Activated T-cell treated with anti-CD3 and anti-CD28 coated beads, Interleukin-2, amount 50 U/mL, for 24 hours (primary cell): ENCODE measurements at regions not wholly inside any gene's neighbourhood (a gene's known extent, or its start where the extent isn't known, plus 50 kb on each side); places are given as distances from the start of the nearest gene placed in this dataset.

ENCODE experiments used
- DNase-seq: peaks from one replicate; pipeline ENCODE4 v3.0.0-alpha.2; 2020
- H3K27ac Mint-ChIP-seq: 2 replicates; pipeline ENCODE4 v1.8.0; 2020; ENCODE audit warnings: mild to moderate bottlenecking, mixed read lengths
- H3K27me3 Mint-ChIP-seq: 2 replicates; pipeline ENCODE4 v1.8.0; 2020; ENCODE audit warnings: mixed read lengths
- H3K36me3 Mint-ChIP-seq: 2 replicates; pipeline ENCODE4 v1.8.0; 2020; ENCODE audit warnings: low read depth, mixed read lengths
- H3K4me1 Mint-ChIP-seq: 2 replicates; pipeline ENCODE4 v1.8.0; 2020; ENCODE audit warnings: low read depth, mixed read lengths
- H3K4me3 Mint-ChIP-seq: 2 replicates; pipeline ENCODE4 v1.8.0; 2020; ENCODE audit warnings: mild to moderate bottlenecking, moderate library complexity, mixed read lengths
- H3K9me3 Mint-ChIP-seq: 2 replicates; pipeline ENCODE4 v1.8.0; 2020; ENCODE audit warnings: mixed read lengths

DNA sequence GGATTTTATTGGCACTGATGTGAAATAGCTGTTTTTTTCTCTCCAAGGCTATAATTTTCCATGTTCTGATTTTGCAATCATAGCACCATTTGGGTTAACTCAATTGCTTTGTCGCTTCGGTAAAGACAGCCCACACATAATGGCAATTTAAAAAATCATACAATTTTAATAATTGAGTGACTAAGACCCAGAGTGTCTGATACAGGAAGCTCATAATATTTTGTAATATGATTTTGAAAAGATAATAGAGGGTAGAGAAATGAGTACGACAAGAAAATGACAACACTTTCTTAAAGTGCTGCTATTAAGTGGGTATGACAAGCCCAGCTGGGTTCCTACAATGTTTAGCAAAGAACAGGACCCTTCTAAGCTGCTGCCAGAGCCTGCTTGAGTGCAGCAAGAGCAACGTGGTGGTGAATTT, 439.1 kb downstream of the METTL15 start:
- no peaks in the 10 kb centered on the region for H3K27me3 Mint-ChIP-seq
- peaks cover 2% of the 10 kb centered on the region for H3K9me3 Mint-ChIP-seq
- H3K4me3 Mint-ChIP-seq = no peak overlapping the region
- H3K27ac Mint-ChIP-seq = no peak overlapping the region
- no peaks in the 10 kb centered on the region for H3K4me1 Mint-ChIP-seq
- no peak for DNase-seq
- no peaks in the 10 kb centered on the region for H3K36me3 Mint-ChIP-seq

DNA sequence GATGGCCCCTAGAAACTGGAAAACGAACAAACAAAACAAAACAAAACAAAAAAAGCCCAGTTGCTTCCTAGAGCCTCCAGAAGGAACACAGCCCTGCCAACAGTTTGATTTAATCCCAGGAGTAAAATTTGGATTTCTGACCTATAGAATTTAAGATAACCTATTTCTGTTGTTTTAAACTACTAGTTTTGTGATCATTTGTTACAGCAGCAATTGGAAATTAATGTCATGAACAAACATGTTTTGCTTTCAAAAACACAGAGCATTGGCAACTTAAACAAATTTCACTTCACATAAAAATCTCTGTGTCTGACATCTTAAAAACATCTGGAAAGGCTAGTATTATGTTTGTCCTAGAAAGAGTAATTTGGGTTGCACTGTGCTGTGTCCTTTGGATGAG, 437.3 kb downstream of the METTL15 start:
- H3K4me1 Mint-ChIP-seq = no peaks in the 10 kb centered on the region
- DNase-seq = no peak
- no peaks in the 10 kb centered on the region for H3K27me3 Mint-ChIP-seq
- H3K36me3 Mint-ChIP-seq = no peaks in the 10 kb centered on the region
- no peak overlapping the region for H3K4me3 Mint-ChIP-seq
- H3K9me3 Mint-ChIP-seq = peaks cover 2% of the 10 kb centered on the region
- H3K27ac Mint-ChIP-seq = no peak overlapping the region

DNA sequence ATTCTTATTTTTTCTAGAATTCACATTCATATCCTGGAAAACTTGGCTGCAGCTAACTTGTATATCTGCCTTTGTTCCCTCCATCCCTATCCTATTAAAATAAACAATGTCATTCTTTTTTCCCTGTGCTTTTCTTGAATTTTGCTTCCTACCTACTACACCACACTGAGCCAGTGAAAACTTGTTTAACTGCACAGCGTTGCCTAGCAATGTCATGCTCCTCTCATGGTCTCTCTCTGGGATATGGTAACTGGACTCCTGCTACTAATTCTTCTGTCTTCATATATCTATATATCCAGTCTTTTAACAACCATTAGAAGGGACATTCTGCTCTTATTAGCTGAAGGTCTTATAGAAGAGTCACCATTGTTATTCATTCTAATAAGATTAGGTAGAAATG, 434.4 kb downstream of the METTL15 start:
- no peaks in the 10 kb centered on the region for H3K4me1 Mint-ChIP-seq
- H3K27ac Mint-ChIP-seq = no peak overlapping the region

DNA sequence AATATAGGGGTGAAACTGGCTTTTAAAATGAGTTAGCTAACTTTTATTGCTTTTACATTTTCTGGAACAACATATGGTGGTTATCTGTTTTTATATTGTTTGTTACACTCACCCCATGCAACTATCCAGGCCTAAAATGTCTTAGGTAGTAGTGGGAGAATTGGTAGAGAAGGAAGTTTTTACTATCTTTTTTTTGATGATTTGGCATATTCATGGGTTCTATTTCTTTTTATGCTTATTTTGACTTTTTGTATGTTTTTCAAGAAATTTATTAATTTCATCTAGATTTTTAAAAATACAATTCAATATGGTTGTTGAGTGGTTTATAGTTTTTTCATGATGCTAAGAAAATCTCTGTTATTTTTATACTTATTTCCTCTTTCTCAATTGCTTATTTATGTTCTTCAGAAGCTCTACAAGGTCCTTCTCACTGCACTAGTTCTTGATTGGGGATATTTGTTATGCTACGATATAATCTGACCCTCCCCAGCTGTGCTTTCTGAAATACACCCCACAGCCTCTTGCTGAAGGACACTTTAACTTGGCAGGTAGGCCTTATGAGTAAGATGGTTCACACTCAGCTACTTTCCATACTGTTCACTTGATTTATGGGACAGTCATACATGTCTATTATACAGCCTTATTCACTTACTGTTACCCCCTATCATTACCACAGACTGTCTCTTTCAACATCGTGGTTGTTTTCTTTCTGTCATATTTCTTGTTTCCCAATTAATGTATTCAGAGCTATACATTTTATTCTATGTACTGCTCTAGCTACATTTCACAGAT, 431.2 kb downstream of the METTL15 start:
- DNase-seq = no peak
- Mint-ChIP-seq H3K4me3 (no peak overlapping the region), H3K9me3 (no peaks in the 10 kb centered on the region), H3K27me3 (no peaks in the 10 kb centered on the region), H3K36me3 (no peaks in the 10 kb centered on the region), H3K4me1 (no peaks in the 10 kb centered on the region), H3K27ac (no peak overlapping the region)

More for the DNA sequence above, 434.4 kb downstream of the METTL15 start:
- Mint-ChIP-seq H3K9me3 (peaks cover 2% of the 10 kb centered on the region), H3K27me3 (no peaks in the 10 kb centered on the region), H3K4me3 (no peak overlapping the region), H3K36me3 (no peaks in the 10 kb centered on the region)
- no peak for DNase-seq

DNA sequence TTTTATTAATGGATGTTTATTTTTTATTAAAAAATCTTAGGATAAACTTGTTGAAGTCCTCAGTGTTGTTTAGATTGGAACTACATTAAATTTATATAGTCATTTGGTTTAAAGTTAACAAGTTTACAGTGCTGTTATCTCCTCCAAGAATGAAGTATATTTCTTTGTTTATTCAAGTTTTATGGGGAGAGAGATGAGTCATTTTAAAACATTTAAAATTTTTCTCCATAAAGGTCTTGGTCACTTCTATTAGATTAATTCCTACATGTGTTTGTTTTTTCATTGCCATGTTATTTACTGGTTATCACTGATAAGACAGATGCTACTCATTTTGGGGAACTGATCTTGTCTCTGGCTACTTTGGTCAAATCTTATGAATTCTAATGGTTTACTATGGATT, 429.6 kb downstream of the METTL15 start:
- no peaks in the 10 kb centered on the region for H3K4me1 Mint-ChIP-seq
- H3K9me3 Mint-ChIP-seq = no peaks in the 10 kb centered on the region
- DNase-seq = no peak
- no peaks in the 10 kb centered on the region for H3K36me3 Mint-ChIP-seq
- H3K4me3 Mint-ChIP-seq = no peak overlapping the region
- no peak overlapping the region for H3K27ac Mint-ChIP-seq
- no peaks in the 10 kb centered on the region for H3K27me3 Mint-ChIP-seq

DNA sequence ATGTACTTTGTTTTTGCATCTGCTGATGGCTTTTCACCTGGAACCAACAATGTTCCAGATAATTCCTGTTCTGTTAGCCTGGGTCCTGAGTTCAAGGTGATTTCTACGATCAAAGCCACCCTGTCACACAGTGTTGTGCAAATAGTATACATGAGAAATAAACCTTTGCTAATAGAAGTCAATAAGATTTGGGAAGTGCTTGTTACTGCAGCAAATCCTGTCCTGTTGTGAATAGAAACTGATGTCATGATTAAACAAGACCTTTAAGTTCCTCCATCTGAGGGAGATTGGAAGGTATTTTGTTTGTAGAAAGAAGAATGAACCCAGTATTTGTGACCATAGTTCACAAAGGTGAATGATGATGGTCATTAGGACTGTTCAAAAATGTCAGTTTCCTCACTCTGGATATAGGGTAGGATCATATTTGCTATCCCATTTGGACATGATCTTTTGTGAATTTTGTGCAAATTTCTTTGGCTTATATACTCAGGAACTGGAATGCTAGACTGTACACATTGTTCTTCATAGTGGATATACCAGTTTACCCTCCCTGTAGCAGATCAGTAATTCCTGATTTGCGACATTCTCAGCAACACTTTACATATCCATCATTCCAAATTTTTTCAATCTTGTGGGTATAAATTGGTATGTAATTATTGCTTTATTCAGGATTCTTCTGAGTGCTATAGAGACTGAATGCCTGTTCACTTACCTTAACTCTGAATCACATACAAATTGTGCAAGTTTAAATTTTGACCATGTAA, 428.5 kb downstream of the METTL15 start:
- Mint-ChIP-seq H3K4me3 (no peak overlapping the region), H3K4me1 (no peaks in the 10 kb centered on the region), H3K36me3 (no peaks in the 10 kb centered on the region), H3K27me3 (no peaks in the 10 kb centered on the region), H3K9me3 (no peaks in the 10 kb centered on the region), H3K27ac (no peak overlapping the region)
- no peak for DNase-seq

DNA sequence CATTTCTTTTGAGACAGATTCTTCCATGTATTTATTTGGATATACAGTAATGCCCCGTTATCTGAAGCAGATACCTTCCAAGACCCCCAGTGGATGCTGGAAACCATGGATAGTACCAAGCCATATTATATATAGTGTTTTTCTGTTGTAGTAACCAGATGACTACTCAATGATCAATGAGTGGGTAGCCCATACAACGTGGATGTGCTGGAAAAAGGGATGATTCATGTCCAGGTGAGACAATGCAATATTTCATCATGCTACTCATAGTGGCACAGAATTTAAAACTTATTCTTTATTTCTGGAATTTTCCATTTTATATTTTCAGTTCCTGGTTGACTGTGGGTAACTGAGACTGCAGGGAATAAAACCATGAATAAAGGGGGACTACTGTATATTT, 427.5 kb downstream of the METTL15 start:
- no peaks in the 10 kb centered on the region for H3K27me3 Mint-ChIP-seq
- H3K4me3 Mint-ChIP-seq = no peak overlapping the region
- no peaks in the 10 kb centered on the region for H3K9me3 Mint-ChIP-seq
- H3K27ac Mint-ChIP-seq = no peak overlapping the region
- no peaks in the 10 kb centered on the region for H3K4me1 Mint-ChIP-seq
- no peak for DNase-seq
- H3K36me3 Mint-ChIP-seq = no peaks in the 10 kb centered on the region

DNA sequence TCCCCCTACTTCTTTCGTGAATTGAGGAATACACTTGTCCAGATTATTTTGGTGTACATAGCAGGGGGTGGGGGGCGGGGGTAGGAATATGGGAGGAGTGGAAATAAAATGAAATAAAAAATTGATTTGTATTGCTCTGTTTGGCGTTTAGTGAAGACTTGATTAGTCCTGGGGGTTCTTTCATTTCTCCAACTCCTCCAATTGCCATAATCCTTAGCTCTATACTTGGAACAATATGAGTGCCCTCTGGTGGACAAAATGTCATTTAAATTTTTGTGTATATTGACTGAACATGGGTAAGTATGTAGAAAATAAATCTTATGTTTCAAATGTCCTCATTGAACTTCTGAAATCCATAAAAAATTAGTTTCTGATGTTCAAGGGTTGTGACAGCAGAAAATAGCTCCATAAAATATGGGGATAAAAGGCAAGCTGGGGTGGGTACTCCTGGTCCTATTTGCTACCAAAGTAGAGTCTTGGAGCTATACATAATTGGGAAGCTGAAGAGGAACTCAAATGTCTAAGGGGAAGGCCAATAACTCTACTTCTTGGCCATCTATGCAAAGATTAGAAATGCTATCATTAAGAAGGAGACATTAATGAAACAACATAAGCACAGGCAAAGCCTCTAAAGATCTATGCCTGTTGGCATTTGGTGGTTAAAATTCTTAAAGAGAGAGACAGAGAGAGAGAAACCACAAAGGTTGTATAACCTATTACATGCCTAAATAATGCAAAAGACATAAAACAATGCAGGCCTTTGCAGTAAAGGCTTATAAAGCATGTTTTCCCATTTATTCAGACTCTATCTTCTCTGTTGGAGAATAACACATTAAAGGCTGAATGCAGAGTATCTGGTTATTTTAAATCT, 421.6 kb downstream of the METTL15 start:
- Mint-ChIP-seq H3K27ac (no peak overlapping the region), H3K4me3 (no peak overlapping the region), H3K9me3 (peaks cover 13% of the 10 kb centered on the region), H3K36me3 (peaks cover 4% of the 10 kb centered on the region), H3K27me3 (no peaks in the 10 kb centered on the region), H3K4me1 (no peaks in the 10 kb centered on the region)
- no peak for DNase-seq

DNA sequence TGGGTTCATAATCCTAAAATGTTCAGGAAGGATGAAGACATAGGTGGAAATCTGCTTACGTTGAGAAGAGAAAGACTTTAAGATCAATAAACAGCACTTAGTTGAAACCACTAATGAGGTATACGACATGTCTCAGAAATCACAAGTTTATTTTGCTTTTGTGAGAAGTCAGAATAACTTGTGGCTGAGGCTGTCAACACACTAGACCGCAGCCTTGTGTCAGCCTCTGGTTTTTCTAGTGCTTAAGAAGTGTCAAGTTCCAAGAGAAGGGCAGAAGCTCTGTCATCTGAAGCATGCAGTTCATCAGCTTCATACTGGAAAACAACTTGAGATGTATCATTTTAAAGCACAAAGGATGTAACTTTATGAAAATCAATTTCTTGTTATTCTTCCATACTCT, 420.9 kb downstream of the METTL15 start:
- H3K36me3 Mint-ChIP-seq = peaks cover 4% of the 10 kb centered on the region
- no peaks in the 10 kb centered on the region for H3K4me1 Mint-ChIP-seq

DNA sequence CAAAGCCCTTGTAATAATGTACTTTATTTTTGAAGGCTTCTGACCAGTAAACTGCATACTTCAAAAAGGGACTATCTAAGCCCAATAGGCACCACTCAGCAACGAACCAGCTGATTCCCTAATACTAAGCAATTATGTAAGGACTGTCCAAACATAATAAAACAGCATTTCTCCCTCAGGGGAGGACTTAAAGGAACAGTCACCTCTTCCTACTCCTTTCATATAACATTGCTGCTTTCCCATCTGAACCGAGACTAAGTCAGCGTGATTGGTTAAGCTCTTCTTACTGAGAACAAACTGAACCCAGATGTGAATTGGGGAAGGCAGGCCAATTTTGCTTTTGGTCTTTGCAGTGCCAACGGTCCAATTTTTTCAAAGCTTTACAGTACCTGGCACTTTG, 420.0 kb downstream of the METTL15 start:
- H3K27me3 Mint-ChIP-seq = no peaks in the 10 kb centered on the region
- H3K9me3 Mint-ChIP-seq = peaks cover 22% of the 10 kb centered on the region

More for the DNA sequence above, 420.9 kb downstream of the METTL15 start:
- Mint-ChIP-seq H3K27ac (no peak overlapping the region), H3K9me3 (peaks cover 18% of the 10 kb centered on the region), H3K4me3 (no peak overlapping the region), H3K27me3 (no peaks in the 10 kb centered on the region)
- DNase-seq = no peak

DNA sequence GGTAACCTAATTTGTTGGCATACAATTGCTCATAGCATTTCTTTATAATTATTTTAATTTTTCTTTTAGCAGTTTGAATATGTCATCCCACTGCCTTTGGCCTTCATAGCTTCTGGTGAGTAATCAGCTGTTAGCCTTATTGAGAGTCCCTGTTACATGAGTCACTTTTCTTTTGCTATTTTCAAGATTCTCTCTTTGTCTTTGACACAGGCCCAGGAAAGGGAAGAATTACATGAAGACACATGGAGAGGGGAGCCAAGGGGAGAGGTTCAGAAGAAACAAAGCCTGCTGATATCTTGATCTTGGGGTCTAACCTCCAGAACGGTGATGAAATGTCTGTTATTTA, 418.2 kb downstream of the METTL15 start:
- Mint-ChIP-seq H3K36me3 (peaks cover 4% of the 10 kb centered on the region), H3K27me3 (no peaks in the 10 kb centered on the region), H3K27ac (no peak overlapping the region), H3K9me3 (peaks cover 22% of the 10 kb centered on the region), H3K4me1 (no peaks in the 10 kb centered on the region), H3K4me3 (no peak overlapping the region)
- DNase-seq = no peak

More for the DNA sequence above, 420.0 kb downstream of the METTL15 start:
- Mint-ChIP-seq H3K4me1 (no peaks in the 10 kb centered on the region), H3K4me3 (no peak overlapping the region), H3K27ac (no peak overlapping the region), H3K36me3 (peaks cover 4% of the 10 kb centered on the region)
- no peak for DNase-seq

DNA sequence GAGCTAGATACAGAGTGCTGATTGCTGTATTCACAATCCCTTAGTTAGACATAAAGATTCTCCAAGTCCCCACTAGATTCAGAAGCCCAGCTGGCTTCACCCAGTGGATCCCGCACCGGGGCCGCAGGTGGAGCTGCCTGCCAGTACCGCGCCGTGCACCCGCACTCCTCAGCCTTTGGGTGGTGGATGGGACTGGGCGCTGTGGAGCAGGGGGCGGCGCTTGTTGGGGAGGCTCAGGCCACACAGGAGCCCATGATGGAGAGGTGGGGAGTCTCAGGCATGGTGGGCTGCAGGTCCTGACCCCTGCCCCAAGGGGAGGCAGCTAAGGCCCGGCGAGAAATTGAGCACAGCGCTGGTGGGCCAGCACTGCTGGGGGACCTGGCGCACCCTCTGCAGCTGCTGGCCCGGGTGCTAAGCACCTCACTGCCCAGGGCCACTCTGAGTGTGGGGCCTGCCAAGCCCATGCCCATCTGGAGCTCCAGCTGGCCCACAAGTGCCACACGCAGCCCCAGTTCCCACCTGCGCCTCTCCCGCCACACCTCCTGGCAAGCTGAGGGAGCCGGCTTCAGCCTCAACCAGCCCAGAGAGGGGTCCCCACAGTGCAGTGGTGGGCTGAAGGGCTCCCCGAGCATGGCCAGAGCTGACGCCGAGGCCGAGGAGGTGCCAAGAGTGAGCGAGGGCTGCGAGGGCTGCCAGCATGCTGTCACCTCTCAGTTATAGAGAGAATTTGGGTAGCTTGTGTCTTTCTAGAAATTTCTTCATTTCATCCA, 417.6 kb downstream of the METTL15 start:
- H3K9me3 Mint-ChIP-seq = peaks cover 22% of the 10 kb centered on the region
- no peak for DNase-seq
- no peak overlapping the region for H3K27ac Mint-ChIP-seq
- H3K36me3 Mint-ChIP-seq = peaks cover 4% of the 10 kb centered on the region
- no peaks in the 10 kb centered on the region for H3K27me3 Mint-ChIP-seq
- no peaks in the 10 kb centered on the region for H3K4me1 Mint-ChIP-seq
- H3K4me3 Mint-ChIP-seq = no peak overlapping the region

DNA sequence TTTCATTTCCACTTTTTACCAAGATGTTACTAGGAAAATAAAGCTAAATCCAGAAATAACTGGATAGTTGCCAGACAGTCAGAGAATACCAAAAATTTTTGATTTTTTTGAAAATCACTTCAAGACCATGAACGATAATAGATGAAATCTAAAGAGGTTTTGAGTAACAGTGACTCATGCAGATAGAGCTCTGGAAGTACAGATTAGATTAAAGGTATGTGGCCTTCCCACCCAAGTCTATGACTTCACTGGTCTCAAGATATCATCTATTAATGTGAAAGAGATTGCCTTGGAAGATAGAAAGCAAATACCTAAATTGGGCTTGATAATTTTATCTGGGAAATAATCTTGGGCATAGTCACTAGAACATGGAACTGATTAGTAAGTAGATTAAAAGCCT, 415.9 kb downstream of the METTL15 start:
- Mint-ChIP-seq H3K36me3 (peaks cover 4% of the 10 kb centered on the region), H3K27ac (no peak overlapping the region), H3K4me3 (no peak overlapping the region), H3K4me1 (no peaks in the 10 kb centered on the region), H3K27me3 (no peaks in the 10 kb centered on the region), H3K9me3 (peaks cover 22% of the 10 kb centered on the region)
- no peak for DNase-seq

DNA sequence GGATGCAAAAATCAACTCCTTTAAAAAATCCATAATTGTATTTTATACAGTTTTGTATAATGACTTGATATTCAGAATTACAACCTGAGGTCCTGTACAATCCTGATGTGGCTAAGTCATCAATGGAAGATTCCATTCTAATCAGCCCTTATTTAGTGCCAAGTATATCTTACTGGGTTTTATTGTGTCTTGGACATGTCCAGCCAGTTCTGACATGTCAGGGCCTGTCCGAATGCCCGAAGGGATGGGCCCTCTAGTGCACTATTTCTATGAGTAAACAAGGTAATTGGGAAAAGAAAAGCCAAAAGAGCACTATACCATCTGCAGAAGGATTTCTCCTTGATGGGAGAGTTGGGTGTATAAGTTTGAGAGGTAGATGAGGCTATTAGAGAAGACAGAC, 412.9 kb downstream of the METTL15 start:
- Mint-ChIP-seq H3K9me3 (peaks cover 17% of the 10 kb centered on the region), H3K27me3 (no peaks in the 10 kb centered on the region), H3K4me1 (no peaks in the 10 kb centered on the region), H3K36me3 (no peaks in the 10 kb centered on the region), H3K4me3 (no peak overlapping the region), H3K27ac (no peak overlapping the region)
- no peak for DNase-seq
